HG03159 (cell line): ENCODE measurements at regions not wholly inside any gene's neighbourhood (a gene's known extent, or its start where the extent isn't known, plus 50 kb on each side); places are given as distances from the start of the nearest gene placed in this dataset.
"Not testable (repeated sequence)": the region's sequence is repeated elsewhere in the genome, so short reads cannot be mapped to it uniquely, and the experiment has no call there.

Experiments used
- ATAC-seq: cut with Tn5 transposase; IDR thresholded peaks from one replicate; pipeline ENCODE4 v1.9.1; 2021; ENCODE audit warnings: mild to moderate bottlenecking, moderate library complexity; ENCODE audit not compliant: unreplicated experiment

DNA sequence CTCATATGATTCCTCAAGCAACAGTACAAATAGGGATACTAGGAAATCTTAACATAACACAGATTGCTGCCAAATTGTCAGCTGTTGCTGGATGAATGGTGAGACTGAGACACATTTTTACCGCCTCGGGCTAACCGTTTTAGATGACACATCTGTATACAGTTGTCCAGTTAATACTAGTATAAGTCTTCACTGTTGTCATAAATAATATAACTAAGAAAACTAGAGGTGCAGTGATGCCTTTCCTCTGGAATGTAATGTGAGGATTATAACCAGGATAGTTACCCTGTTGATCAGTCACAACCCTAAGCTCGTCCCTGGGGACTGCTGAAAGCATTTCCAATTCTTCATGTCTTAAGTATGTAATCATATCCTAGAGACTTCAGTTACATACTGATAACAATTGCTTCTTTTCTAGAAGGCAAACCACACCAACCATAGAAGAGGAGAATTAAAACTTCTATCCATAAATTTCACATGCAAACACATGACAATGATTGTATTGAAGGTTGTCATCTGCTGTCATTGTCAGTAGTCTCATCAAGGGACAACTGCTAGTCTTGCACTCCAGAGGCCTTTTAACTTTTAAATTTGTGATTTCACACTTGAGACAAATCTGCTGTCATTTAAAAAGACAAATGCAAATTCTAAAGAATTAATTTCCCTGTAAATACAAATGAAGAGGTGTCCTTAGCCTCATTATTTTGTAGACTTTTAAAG, 100.4 kb upstream of the SEMA3D start:
- ATAC-seq = no peak

- no peak for ATAC-seq
Measured at GRCh38 chr7:85286446-85286845, 99.6 kb upstream of the SEMA3D start.

DNA sequence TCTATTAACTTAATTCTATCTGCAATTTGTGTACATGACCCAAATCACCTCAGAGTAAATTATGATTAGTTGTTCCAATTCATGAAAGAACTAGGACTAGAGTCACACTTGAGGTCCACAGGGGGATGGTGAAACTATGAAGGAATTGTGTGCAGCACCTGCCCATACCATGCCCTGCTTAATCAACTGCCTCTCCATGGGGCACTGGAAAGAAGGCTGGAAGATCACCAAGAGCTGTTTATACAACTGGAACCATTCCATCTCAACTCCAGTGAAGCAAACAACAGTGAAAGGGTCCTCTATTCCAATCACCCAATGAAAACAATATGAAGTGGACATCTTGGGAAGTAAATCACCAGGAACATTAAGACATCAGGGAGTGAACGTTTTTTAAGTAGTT, 98.7 kb upstream of the SEMA3D start:
- no peak for ATAC-seq

DNA sequence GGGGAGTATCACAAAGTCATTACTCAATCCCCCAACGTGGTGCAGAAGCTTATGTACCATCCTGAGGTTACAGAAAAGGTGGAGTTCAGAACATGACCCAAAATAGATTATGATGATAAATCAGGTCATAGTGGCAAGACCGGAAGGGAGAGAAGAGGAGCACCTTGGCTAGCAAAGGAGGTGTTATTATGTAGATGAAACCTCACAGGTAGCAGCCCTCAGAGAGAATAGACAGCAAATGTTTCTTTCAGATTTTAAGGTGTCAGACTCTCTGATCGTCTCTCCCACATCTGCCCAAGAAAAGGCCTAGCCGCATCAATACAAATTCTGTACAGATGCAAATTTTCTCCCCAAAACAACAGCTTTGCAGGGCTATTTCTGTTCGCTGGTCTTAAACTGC, 88.3 kb upstream of the SEMA3D start:
- no peak for ATAC-seq

DNA sequence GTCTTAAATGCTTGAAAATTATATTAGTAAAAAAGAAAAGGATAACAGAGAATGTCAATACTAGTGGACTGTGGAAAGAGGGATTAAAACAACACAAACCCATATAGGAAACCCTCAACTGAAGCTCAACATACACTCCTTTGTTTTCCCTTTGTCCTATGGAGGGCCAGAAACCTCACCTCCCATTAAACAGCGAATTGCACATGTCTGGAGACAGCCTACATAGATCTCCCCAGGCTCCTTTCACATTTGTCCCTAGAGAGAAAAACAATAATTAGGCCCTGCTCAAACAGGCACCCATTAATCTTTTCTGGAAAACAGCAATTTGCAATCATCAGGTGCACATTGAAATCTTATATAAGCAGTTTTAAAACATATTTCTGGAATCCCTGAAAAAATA, 87.6 kb upstream of the SEMA3D start:
- no peak for ATAC-seq

GRCh38 chr7:85262891-85263290, 76.0 kb upstream of the SEMA3D start:
- no peak for ATAC-seq

DNA sequence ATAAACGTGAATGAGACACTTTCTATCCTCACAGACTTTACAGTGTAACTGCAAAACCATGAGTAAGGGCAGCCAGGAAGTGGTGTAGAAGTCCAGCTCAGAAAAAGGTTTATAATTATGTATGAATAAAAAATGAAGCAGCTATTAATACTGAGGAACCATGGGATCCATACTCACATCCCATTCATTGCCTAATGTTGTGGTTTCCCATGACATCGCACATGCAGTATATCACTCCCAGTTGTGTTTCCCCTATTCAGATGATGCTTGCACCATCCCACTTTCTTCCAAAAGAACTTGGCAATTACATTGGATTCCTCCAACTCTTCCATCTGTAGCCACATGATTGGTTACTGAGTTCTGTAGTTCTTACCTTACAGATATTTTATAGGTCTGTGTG, 74.5 kb upstream of the SEMA3D start:
- ATAC-seq = no peak

DNA sequence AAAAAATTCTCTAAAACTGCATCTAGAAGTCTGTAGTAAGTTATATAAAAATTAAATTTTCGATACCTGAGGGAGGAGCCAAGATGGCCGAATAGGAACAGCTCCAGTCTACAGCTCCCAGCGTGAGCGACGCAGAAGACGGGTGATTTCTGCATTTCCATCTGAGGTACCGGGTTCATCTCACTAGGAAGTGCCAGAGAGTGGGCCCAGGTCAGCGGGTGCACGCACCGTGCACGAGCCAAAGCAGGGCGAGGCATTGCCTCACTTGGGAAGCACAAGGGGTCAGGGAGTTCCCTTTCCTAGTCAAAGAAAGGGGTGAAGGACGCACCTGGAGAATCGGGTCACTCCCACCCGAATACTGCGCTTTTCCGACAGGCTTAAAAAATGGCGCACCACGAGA, 62.9 kb upstream of the SEMA3D start:
- ATAC-seq = not testable (repeated sequence)

DNA sequence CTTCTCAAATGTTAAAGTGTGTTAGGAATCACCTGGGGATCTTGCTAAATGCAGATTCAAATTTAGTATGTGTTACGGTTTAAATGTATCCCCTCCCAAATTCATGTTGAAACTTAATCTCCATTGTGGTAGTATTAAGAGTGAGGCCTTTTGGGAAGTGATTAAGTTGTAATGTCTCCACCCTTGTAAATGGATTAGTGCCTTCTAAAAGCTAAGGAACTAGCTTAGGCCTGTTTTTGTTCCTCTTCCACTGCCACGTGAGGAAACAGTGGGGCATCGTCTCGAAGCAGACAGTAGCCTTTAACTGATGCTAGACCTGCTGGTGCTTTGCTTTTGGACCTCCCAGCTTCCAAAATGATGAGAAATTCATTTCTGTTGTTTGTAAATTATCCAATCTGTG, 52.3 kb upstream of the SEMA3D start:
- ATAC-seq = no peak

DNA sequence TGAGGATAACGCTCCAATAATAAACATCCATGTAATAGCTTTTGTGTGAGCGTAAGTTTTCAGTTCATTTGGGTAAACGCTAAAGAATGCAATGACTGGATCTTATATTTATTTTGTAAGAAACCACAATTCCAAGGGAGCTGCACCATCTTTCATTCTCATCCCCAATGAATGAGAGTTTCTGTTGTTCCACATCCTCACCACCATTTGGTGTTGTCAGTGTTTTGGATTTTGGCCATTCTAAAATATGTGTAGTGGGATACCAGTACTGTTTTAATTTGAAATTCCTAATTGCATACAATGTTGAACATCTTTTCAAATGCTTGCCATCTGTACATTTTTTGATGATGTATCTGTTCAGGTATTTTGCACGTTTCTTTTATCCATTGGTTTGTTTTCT, 50.9 kb upstream of the SEMA3D start:
- ATAC-seq = no peak
